Gastrocnemius medialis (tissue), 4 donors: ENCODE measurements at regions not wholly inside any gene's neighbourhood (a gene's known extent, or its start where the extent isn't known, plus 50 kb on each side); places are given as distances from the start of the nearest gene placed in this dataset.

Experiments used
- ATAC-seq, 2 donors: fragments of 150-250 bp; one replicate each; pipeline ENCODE4 v1.9.1; 2016
- DNase-seq, 2 donors: peaks; one replicate each; pipeline ENCODE4 v3.0.0-alpha.2; 2019
- H3K27ac ChIP-seq, 4 donors: fragments of 200-600 bp; sonication (generic); 1 replicate in 1 of 4; 2 replicates in 3 of 4; pipeline ENCODE4 v1.5.1; 2016 to 2018; ENCODE audit warnings: mild to moderate bottlenecking in 2 of 4, moderate library complexity in 1 of 4
- H3K27me3 ChIP-seq, 3 donors: fragments of 200-600 bp; sonication (generic) in 2 of 3; 1 replicate in 1 of 3; 2 replicates in 2 of 3; pipeline versions ENCODE4 v1.5.1 to v1.6.0; 2016 to 2019; ENCODE audit warnings: mild to moderate bottlenecking in 1 of 3, moderate library complexity in 1 of 3
- H3K36me3 ChIP-seq, 2 donors: fragments of 200-600 bp; sonication (generic) in 1 of 2; one replicate each; pipeline ENCODE4 v1.5.1; 2017 to 2018
- H3K4me1 ChIP-seq, 2 donors: fragments of 200-600 bp; sonication (generic) in 1 of 2; one replicate each; pipeline ENCODE4 v1.5.1; 2016 to 2017; ENCODE audit warnings: mild to moderate bottlenecking in 2 of 2
- H3K4me3 ChIP-seq, 4 donors: fragments of 200-600 bp; sonication (generic) in 3 of 4; 1 replicate in 1 of 4; 2 replicates in 3 of 4; pipeline ENCODE4 v1.5.1; 2016 to 2019; ENCODE audit warnings: mild to moderate bottlenecking in 2 of 4
- H3K9me3 ChIP-seq, 3 donors: fragments of 200-600 bp; sonication (generic) in 2 of 3; 1 replicate in 1 of 3; 2 replicates in 2 of 3; pipeline ENCODE4 v1.5.1; 2016 to 2019
- POLR2A ChIP-seq, 2 donors: fragments of 450-650 bp; IDR thresholded peaks; one replicate each; pipeline ENCODE4 v1.6.1; 2017; ENCODE audit warnings: antibody characterized with exemption in 2 of 2, mild to moderate bottlenecking in 2 of 2, moderate library complexity in 2 of 2
- in situ Hi-C, 4 donors: fragments of 200-750 bp; cut with MboI; loops; one replicate each; pipeline versions ENCODE4 v1.15.0 to v1.8.0; 2017; ENCODE audit warnings: low sequenced_read_pairs in 4 of 4
- intact Hi-C: fragments of 100-400 bp; cut with DNase I; formaldehyde crosslinking; loops from one replicate; pipeline ENCODE4 v1.15.1; 2023; ENCODE audit warnings: low total_unique reads
- TF ChIP-seq, protein P1 (sequence below), 5 experiments: fragments of 450-650 bp in 3 of 5; fragments of 200-600 bp in 2 of 5; sonication (generic) in 2 of 5; IDR thresholded peaks in 4 of 5; conservative IDR thresholded peaks in 1 of 5; 1 replicate in 4 of 5; 2 replicates in 1 of 5; pipeline ENCODE4 v1.5.1; 2016 to 2019; ENCODE audit warnings: antibody characterized with exemption in 5 of 5, mild to moderate bottlenecking in 3 of 5, moderate library complexity in 3 of 5

DNA sequence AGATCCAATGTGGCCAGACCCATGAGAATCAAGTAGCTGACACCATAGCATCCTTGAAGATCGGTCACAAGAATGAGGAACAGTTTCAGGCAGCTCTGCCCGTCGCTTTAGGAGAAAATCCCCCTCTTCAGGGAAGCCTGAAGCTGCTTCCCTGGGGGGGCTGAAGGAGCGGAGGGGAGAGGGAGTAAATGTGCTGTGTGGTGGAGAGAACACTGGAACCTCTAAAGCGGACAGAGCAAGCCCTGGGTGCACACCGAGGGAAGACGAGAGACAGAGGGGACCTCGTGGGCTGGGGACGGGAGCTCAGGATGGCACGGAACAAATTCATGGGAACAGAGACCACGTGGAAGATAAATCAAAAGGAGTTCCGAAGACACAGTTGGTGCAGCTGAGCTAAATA is 154.3 kb downstream of the NDUFA10 start:
- in situ Hi-C loops (no loop called here), intact Hi-C loops (no loop called here)
- no peaks in the 10 kb centered on the region for H3K9me3 ChIP-seq
- H3K36me3 ChIP-seq = no peaks in the 10 kb centered on the region
- TF ChIP-seq, protein P1, sequence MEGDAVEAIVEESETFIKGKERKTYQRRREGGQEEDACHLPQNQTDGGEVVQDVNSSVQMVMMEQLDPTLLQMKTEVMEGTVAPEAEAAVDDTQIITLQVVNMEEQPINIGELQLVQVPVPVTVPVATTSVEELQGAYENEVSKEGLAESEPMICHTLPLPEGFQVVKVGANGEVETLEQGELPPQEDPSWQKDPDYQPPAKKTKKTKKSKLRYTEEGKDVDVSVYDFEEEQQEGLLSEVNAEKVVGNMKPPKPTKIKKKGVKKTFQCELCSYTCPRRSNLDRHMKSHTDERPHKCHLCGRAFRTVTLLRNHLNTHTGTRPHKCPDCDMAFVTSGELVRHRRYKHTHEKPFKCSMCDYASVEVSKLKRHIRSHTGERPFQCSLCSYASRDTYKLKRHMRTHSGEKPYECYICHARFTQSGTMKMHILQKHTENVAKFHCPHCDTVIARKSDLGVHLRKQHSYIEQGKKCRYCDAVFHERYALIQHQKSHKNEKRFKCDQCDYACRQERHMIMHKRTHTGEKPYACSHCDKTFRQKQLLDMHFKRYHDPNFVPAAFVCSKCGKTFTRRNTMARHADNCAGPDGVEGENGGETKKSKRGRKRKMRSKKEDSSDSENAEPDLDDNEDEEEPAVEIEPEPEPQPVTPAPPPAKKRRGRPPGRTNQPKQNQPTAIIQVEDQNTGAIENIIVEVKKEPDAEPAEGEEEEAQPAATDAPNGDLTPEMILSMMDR (IDR thresholded peaks at IDR 0.05 in 4 of 5, conservative IDR thresholded peaks at IDR 0.05 in 1 of 5) = no peak
- TF ChIP-seq POLR2A (IDR thresholded peaks at IDR 0.05) = no peak
- H3K4me1 ChIP-seq = no peaks in the 10 kb centered on the region
- no peak overlapping the region for H3K27ac ChIP-seq
- DNase-seq = no peak
- H3K27me3 ChIP-seq = peaks cover 2 to 10% (median 10%) of the 10 kb centered on the region in 3 donors
- ATAC-seq = no peak
- no peak overlapping the region for H3K4me3 ChIP-seq

DNA sequence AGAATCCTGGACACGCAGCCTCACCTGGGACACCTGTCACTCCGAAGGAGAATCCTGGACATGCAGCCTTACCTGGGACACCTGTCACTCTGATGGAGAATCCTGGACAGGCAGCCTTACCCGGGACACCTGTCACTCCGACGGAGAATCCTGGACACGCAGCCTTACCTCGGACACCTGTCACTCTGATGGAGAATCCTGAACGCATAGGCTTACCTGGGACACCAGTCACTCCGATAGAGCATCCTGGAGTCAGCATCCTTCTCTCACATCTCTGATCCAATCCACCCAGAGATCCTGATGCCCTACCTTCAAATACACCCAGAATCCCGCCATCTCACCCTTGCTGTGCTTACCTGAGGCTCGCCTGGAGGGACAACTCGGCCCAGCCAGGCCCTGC is 154.9 kb downstream of the NDUFA10 start:
- Histone ChIP-seq H3K27me3 (peaks cover 2 to 10% (median 10%) of the 10 kb centered on the region in 3 donors), H3K4me1 (no peaks in the 10 kb centered on the region), H3K4me3 (no peak overlapping the region), H3K9me3 (no peaks in the 10 kb centered on the region), H3K27ac (no peak overlapping the region), H3K36me3 (no peaks in the 10 kb centered on the region)
- TF ChIP-seq POLR2A (IDR thresholded peaks at IDR 0.05) = no peak
- TF ChIP-seq, protein P1 (IDR thresholded peaks at IDR 0.05 in 4 of 5, conservative IDR thresholded peaks at IDR 0.05 in 1 of 5) = no peak
- ATAC-seq = no peak
- intact Hi-C loops (no loop called here), in situ Hi-C loops (no loop called here)
- no peak for DNase-seq

DNA sequence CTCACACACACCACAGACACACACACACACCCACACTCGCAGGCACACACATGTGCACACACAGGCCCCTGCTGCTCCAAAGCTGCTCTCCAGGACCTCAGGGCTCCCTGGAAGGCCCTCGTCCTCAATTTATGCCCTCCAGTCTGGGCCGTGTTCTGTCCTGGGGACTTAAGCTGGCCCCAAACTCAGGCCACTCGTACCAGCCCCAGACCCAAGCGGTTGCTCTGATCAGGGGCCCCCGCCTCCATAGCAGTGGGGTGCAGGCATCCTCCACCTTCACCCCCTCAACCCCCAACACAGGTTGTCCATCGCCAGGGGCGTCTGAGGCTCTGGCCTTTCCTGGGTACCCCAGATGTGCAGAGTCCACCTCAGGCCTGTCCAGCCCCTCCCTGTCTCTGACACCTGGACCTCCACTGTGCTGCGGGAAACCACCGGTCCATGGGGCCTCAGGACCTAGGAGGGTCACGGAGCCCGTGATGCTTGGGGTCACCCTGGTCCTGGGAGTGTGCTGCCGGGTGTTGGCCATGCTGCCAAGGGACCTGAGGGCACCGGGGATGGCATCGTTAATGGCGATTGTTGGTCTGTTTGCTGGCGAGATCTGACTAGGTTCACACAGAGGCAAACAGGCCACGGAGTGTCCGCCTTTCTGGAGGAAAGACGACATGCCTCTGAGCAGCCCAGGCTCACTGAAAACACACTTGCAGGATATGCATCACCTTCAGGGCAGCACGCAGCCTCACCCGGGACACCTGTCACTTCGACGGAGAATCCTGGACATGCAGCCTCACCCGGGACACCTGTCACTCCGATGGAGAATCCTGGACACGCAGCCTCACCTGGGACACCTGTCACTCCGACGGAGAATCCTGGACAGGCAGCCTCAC is 155.6 kb downstream of the NDUFA10 start:
- no peaks in the 10 kb centered on the region for H3K4me1 ChIP-seq
- H3K27ac ChIP-seq = no peak overlapping the region
- H3K4me3 ChIP-seq = no peak overlapping the region
- H3K27me3 ChIP-seq = peaks cover 0 to 7% (median 4%) of the 10 kb centered on the region in 3 donors
- intact Hi-C loops (no loop called here), in situ Hi-C loops (no loop called here)
- ATAC-seq (no peak), DNase-seq (no peak)
- H3K36me3 ChIP-seq = no peaks in the 10 kb centered on the region
- TF ChIP-seq, protein P1 (IDR thresholded peaks at IDR 0.05 in 4 of 5, conservative IDR thresholded peaks at IDR 0.05 in 1 of 5) = no peak
- no peak for TF ChIP-seq POLR2A (IDR thresholded peaks at IDR 0.05)
- H3K9me3 ChIP-seq = no peaks in the 10 kb centered on the region

DNA sequence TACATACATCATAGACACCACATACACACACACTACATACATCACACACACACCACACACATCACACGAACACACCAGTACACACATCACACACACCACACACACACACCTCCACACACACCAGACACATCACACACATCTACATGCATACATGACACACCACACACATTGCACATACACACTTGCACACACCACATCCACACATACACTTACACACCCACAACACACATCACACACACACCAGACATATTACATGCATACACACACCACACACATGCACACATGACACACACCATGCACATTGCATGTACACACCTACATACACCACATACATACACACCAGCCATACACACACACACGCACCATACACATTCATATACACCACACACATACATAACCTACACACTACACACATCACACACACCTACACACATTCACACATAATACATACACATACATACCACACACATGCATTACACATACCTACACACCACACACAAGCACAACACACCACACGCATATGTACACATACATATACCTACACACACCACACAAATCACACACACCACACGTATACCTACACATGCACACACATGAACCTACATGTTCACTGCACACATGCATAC is 156.5 kb downstream of the NDUFA10 start:
- DNase-seq (no peak), ATAC-seq (no peak)
- Histone ChIP-seq H3K4me3 (no peak overlapping the region), H3K9me3 (no peaks in the 10 kb centered on the region), H3K27me3 (no peaks in the 10 kb centered on the region), H3K36me3 (no peaks in the 10 kb centered on the region), H3K4me1 (no peaks in the 10 kb centered on the region), H3K27ac (no peak overlapping the region)
- no peak for TF ChIP-seq POLR2A (IDR thresholded peaks at IDR 0.05)
- TF ChIP-seq, protein P1 (IDR thresholded peaks at IDR 0.05 in 4 of 5, conservative IDR thresholded peaks at IDR 0.05 in 1 of 5) = no peak
- in situ Hi-C loops = no loop called here
- intact Hi-C loops = no loop called here
